ENCODE measurements at regions not wholly inside any gene's neighbourhood (a gene's known extent, or its start where the extent isn't known, plus 50 kb on each side); places are given as distances from the start of the nearest gene placed in this dataset.

DNA sequence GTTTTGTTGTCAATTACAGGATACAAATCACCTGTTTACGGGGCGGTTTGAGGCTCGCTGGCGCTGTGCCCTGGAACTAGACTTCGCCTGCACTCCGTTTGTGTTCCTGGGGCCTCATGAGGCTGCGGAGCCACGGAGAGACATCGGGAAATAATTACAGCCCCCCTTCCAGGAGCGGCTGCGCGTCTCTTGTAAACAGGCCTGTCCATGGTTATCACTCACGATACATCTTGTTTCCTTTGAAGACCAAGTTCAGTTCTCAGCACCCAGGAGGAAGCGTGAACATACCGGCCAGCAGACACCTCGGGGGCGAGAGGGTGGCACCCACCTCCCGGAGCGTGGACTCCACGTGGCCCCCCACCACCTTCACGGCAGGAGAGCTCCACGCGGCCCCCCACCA is 297.1 kb upstream of the IRX4 start:
- TF ChIP-seq, protein P1, sequence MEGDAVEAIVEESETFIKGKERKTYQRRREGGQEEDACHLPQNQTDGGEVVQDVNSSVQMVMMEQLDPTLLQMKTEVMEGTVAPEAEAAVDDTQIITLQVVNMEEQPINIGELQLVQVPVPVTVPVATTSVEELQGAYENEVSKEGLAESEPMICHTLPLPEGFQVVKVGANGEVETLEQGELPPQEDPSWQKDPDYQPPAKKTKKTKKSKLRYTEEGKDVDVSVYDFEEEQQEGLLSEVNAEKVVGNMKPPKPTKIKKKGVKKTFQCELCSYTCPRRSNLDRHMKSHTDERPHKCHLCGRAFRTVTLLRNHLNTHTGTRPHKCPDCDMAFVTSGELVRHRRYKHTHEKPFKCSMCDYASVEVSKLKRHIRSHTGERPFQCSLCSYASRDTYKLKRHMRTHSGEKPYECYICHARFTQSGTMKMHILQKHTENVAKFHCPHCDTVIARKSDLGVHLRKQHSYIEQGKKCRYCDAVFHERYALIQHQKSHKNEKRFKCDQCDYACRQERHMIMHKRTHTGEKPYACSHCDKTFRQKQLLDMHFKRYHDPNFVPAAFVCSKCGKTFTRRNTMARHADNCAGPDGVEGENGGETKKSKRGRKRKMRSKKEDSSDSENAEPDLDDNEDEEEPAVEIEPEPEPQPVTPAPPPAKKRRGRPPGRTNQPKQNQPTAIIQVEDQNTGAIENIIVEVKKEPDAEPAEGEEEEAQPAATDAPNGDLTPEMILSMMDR (conservative IDR thresholded peaks at IDR 0.05; ENCODE audit: low read depth in 2 of 2), result no peak
- TF ChIP-seq EZH2 (IDR thresholded peaks at IDR 0.05; ENCODE audit: low read depth, unreplicated experiment), result no peak
- no peak for TF ChIP-seq EZH2phosphoT487 (IDR thresholded peaks at IDR 0.05; ENCODE audit: unreplicated experiment)
- TF ChIP-seq POLR2AphosphoS5 (IDR thresholded peaks at IDR 0.05; ENCODE audit: low read depth), result no peak
- no peak for TF ChIP-seq CREB1 (CRISPR knock-in tag; IDR thresholded peaks at IDR 0.05; ENCODE audit: low read depth)
- no peak for TF ChIP-seq JUNB (IDR thresholded peaks at IDR 0.05; ENCODE audit: unreplicated experiment)
- TF ChIP-seq, protein P2, sequence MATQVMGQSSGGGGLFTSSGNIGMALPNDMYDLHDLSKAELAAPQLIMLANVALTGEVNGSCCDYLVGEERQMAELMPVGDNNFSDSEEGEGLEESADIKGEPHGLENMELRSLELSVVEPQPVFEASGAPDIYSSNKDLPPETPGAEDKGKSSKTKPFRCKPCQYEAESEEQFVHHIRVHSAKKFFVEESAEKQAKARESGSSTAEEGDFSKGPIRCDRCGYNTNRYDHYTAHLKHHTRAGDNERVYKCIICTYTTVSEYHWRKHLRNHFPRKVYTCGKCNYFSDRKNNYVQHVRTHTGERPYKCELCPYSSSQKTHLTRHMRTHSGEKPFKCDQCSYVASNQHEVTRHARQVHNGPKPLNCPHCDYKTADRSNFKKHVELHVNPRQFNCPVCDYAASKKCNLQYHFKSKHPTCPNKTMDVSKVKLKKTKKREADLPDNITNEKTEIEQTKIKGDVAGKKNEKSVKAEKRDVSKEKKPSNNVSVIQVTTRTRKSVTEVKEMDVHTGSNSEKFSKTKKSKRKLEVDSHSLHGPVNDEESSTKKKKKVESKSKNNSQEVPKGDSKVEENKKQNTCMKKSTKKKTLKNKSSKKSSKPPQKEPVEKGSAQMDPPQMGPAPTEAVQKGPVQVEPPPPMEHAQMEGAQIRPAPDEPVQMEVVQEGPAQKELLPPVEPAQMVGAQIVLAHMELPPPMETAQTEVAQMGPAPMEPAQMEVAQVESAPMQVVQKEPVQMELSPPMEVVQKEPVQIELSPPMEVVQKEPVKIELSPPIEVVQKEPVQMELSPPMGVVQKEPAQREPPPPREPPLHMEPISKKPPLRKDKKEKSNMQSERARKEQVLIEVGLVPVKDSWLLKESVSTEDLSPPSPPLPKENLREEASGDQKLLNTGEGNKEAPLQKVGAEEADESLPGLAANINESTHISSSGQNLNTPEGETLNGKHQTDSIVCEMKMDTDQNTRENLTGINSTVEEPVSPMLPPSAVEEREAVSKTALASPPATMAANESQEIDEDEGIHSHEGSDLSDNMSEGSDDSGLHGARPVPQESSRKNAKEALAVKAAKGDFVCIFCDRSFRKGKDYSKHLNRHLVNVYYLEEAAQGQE (IDR thresholded peaks at IDR 0.05; ENCODE audit: unreplicated experiment), result no peak
- TF ChIP-seq, protein P3, sequence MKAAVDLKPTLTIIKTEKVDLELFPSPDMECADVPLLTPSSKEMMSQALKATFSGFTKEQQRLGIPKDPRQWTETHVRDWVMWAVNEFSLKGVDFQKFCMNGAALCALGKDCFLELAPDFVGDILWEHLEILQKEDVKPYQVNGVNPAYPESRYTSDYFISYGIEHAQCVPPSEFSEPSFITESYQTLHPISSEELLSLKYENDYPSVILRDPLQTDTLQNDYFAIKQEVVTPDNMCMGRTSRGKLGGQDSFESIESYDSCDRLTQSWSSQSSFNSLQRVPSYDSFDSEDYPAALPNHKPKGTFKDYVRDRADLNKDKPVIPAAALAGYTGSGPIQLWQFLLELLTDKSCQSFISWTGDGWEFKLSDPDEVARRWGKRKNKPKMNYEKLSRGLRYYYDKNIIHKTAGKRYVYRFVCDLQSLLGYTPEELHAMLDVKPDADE (IDR thresholded peaks at IDR 0.05), result no peak
- no peak for TF ChIP-seq ZNF114 (CRISPR knock-in tag; IDR thresholded peaks at IDR 0.05)
- no peak for TF ChIP-seq STAT1 (IDR thresholded peaks at IDR 0.05; ENCODE audit: unreplicated experiment)
- no peak for TF ChIP-seq NANOG (IDR thresholded peaks at IDR 0.05; ENCODE audit: borderline replicate concordance)
- no peak for TF ChIP-seq ZNF331 (CRISPR knock-in tag; IDR thresholded peaks at IDR 0.05; ENCODE audit: low read depth)

Data from GM23338 (cell line).